HepG2 (cell line): ENCODE measurements at regions not wholly inside any gene's neighbourhood (a gene's known extent, or its start where the extent isn't known, plus 50 kb on each side); places are given as distances from the start of the nearest gene placed in this dataset.

Experiments
- ATAC-seq: fragments of 200-7000 bp; cut with Tn5 transposase; 3 replicates; pipeline ENCODE4 v1.9.1; 2020; ENCODE audit warnings: mild to moderate bottlenecking, moderate library complexity
- BruUV-seq: library from RNA; stranded (reverse); fragments of 400-500 nt; replicated peaks from 2 replicates; lab custom pipeline; 2021; lab: Mats Ljungman, UMichigan
- CTCF ChIA-PET: fragments of 300-600 bp; formaldehyde crosslinking; extraction: SDS; loops from one replicate; lab custom pipeline; 2021; ENCODE audit warnings: low total read pairs, inconsistent platforms, low intra/inter-chr PET ratio; lab: Yijun Ruan, JAX
- POLR2A ChIA-PET: fragments of 350-600 bp; sonication (Branson Sonifier 250); formaldehyde crosslinking; loops from one replicate; lab custom pipeline; 2020; ENCODE audit warnings: antibody characterized with exemption, inconsistent platforms; lab: Yijun Ruan, JAX
- DNase-seq: peaks from one replicate; pipeline ENCODE4 v3.0.0-alpha.2; 2015; ENCODE audit warnings: low spot score
- FAIRE-seq: peaks from 3 replicates; lab custom pipeline; 2011; peaks lifted over from hg19 to GRCh38; lab: Jason Lieb, UNC
- H2AFZ ChIP-seq: one replicate; pipeline ENCODE4 v1.6.1; 2011; ENCODE audit warnings: low read length, inconsistent platforms
- H3K27ac ChIP-seq: fragments of 300-600 bp; 3 replicates; pipeline ENCODE4 v1.8.0; 2011; ENCODE audit warnings: mixed run types, mild to moderate bottlenecking, mixed read lengths, low read length, inconsistent platforms; ENCODE audit not compliant: insufficient read depth; ENCODE audit errors: extremely low read length
- H3K27me3 ChIP-seq, 2 experiments: fragments of 200-600 bp in 1 of 2; 2 replicates in 1 of 2; 3 replicates in 1 of 2; pipeline versions ENCODE4 v1.6.0 to v1.8.0; 2011; ENCODE audit warnings: low read length in 2 of 2, mild to moderate bottlenecking in 2 of 2, moderate library complexity in 2 of 2, inconsistent platforms in 1 of 2; ENCODE audit not compliant: insufficient read depth in 2 of 2, control insufficient read depth in 1 of 2
- H3K36me3 ChIP-seq, 2 experiments: fragments of 200-600 bp in 1 of 2; replicated peaks in 1 of 2; 2 replicates in 1 of 2; 3 replicates in 1 of 2; pipeline versions ENCODE4 v1.5.1 to v1.8.0; 2011; ENCODE audit warnings: low read length in 2 of 2, inconsistent platforms in 1 of 2; ENCODE audit not compliant: insufficient read depth in 2 of 2, control insufficient read depth in 1 of 2
- H3K4me1 ChIP-seq: 2 replicates; pipeline ENCODE4 v1.5.1; 2012; ENCODE audit warnings: low read length, inconsistent platforms; ENCODE audit not compliant: insufficient read depth
- H3K4me2 ChIP-seq: 2 replicates; pipeline ENCODE4 v1.6.0; 2011; ENCODE audit warnings: low read depth, low read length, inconsistent platforms
- H3K4me3 ChIP-seq, 3 experiments: fragments of 200-600 bp in 1 of 3; sonication (generic), shearing (Covaris generic) in 1 of 3; replicated peaks in 1 of 3; 2 replicates each; pipeline ENCODE4 v1.5.1; 2011 to 2016; ENCODE audit warnings: low read length in 3 of 3, inconsistent platforms in 2 of 3, low read depth in 2 of 3, mild to moderate bottlenecking in 2 of 3, control low read depth in 1 of 3, mixed read lengths in 1 of 3; ENCODE audit not compliant: insufficient read depth in 1 of 3
- H3K79me2 ChIP-seq: one replicate; pipeline ENCODE4 v1.6.1; 2011; ENCODE audit warnings: low read length, inconsistent platforms; ENCODE audit not compliant: insufficient read depth
- H3K9ac ChIP-seq: 2 replicates; pipeline ENCODE4 v1.6.0; 2011; ENCODE audit warnings: mild to moderate bottlenecking, low read depth, low read length, inconsistent platforms; ENCODE audit not compliant: insufficient read depth
- H3K9me3 ChIP-seq: 2 replicates; pipeline ENCODE4 v1.5.1; 2012; ENCODE audit warnings: mild to moderate bottlenecking, low read length
- H4K20me1 ChIP-seq: 2 replicates; pipeline ENCODE4 v1.6.0; 2011; ENCODE audit warnings: inconsistent platforms, mild to moderate bottlenecking, low read length, moderate library complexity; ENCODE audit not compliant: insufficient read depth
- AGO1 ChIP-seq: fragments of 200-400 bp; formaldehyde crosslinking; IDR thresholded peaks from 2 replicates; pipeline ENCODE4 v1.6.1; 2017; ENCODE audit warnings: mild to moderate bottlenecking, low read depth, low read length, moderate library complexity; ENCODE audit not compliant: poor library complexity, severe bottlenecking
- HOXA3 ChIP-seq: sonication (generic); formaldehyde crosslinking; IDR thresholded peaks from 2 replicates; pipeline ENCODE4 v1.5.0; 2020; ENCODE audit warnings: missing genetic modification reagents
- MAF1 ChIP-seq: sonication (generic); formaldehyde crosslinking; IDR thresholded peaks from 2 replicates; pipeline ENCODE4 v1.5.0; 2020; ENCODE audit warnings: missing genetic modification reagents, borderline replicate concordance
- POGZ ChIP-seq: sonication (generic); formaldehyde crosslinking; IDR thresholded peaks from 2 replicates; pipeline ENCODE4 v1.4.0; 2020; ENCODE audit warnings: mild to moderate bottlenecking, missing genetic modification reagents
- RAD21 ChIP-seq: fragments of 450-650 bp; formaldehyde crosslinking; IDR thresholded peaks from 2 replicates; pipeline ENCODE4 v1.5.0; 2020; ENCODE audit warnings: mild to moderate bottlenecking
- ZKSCAN1 ChIP-seq: fragments of 150-350 bp; IDR thresholded peaks from 2 replicates; pipeline ENCODE4 v1.6.1; 2014; ENCODE audit warnings: low read length
- ZNF501 ChIP-seq: sonication (generic); formaldehyde crosslinking; IDR thresholded peaks from 2 replicates; pipeline ENCODE4 v1.5.1; 2020; ENCODE audit warnings: mild to moderate bottlenecking, moderate library complexity, missing genetic modification reagents
- WGBS: methylation state at CpG from one replicate; pipeline ENCODE4 v1.1.6; 2017; ENCODE audit warnings: low lambda C conversion rate; 5-methylcytosine and 5-hydroxymethylcytosine counted together
- in situ Hi-C: cut with HindIII; loops from 2 replicates; pipeline ENCODE4 v1.10.0; 2017; ENCODE audit warnings: low pct_unique_long_range_greater_than_20kb; ENCODE audit not compliant: extremely low pct_ligation_motif_present
- intact Hi-C: fragments of 100-400 bp; cut with micrococcal nuclease; formaldehyde crosslinking; loops from one replicate; pipeline ENCODE4 v1.10.0; 2022; ENCODE audit not compliant: unreplicated experiment
- TF ChIP-seq, protein P1 (sequence below): sonication (generic); formaldehyde crosslinking; IDR thresholded peaks from 2 replicates; pipeline ENCODE4 v1.9.0; 2021; ENCODE audit warnings: missing genetic modification reagents, mild to moderate bottlenecking, borderline replicate concordance
- TF ChIP-seq, protein P2 (sequence below): sonication (generic); formaldehyde crosslinking; IDR thresholded peaks from 2 replicates; pipeline ENCODE4 v1.5.0; 2020; ENCODE audit warnings: missing genetic modification reagents
- TF ChIP-seq, protein P3 (sequence below): sonication (generic); formaldehyde crosslinking; IDR thresholded peaks from 2 replicates; pipeline ENCODE4 v1.8.0; 2022; ENCODE audit warnings: mild to moderate bottlenecking, missing genetic modification reagents
- TF ChIP-seq, protein P4 (sequence below): sonication (generic); formaldehyde crosslinking; IDR thresholded peaks from 2 replicates; pipeline ENCODE4 v1.4.0; 2020; ENCODE audit warnings: low read depth, mild to moderate bottlenecking, missing genetic modification reagents
- TF ChIP-seq, protein P5 (sequence below): sonication (generic); formaldehyde crosslinking; IDR thresholded peaks from 2 replicates; pipeline ENCODE4 v1.8.1; 2023; ENCODE audit warnings: missing genetic modification reagents, mild to moderate bottlenecking, borderline replicate concordance
- TF ChIP-seq, protein P6 (sequence below): sonication (generic); formaldehyde crosslinking; IDR thresholded peaks from 2 replicates; pipeline ENCODE4 v1.5.0; 2020; ENCODE audit warnings: missing genetic modification reagents

DNA sequence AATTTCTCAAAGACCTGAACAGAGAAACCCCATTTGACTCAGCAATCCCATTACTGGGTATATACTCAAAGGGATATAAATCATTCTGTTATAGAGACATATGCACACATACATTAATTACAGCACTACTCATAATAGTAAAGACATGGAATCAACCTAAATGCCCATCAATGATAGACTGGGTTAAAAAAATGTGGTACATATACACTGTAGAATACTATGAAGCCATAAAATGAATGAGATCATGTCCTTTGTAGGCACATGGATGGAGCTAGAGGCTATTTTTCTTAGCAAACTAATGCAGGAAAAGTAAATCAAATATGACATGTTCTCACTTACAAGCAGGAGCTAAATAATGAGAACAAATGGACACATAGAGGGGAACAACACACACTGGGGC, 303.8 kb downstream of the BTG1 start (continued):
- TF ChIP-seq, protein P1, sequence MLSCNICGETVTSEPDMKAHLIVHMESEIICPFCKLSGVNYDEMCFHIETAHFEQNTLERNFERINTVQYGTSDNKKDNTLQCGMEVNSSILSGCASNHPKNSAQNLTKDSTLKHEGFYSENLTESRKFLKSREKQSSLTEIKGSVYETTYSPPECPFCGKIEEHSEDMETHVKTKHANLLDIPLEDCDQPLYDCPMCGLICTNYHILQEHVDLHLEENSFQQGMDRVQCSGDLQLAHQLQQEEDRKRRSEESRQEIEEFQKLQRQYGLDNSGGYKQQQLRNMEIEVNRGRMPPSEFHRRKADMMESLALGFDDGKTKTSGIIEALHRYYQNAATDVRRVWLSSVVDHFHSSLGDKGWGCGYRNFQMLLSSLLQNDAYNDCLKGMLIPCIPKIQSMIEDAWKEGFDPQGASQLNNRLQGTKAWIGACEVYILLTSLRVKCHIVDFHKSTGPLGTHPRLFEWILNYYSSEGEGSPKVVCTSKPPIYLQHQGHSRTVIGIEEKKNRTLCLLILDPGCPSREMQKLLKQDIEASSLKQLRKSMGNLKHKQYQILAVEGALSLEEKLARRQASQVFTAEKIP (CRISPR knock-in tag): no peak
- TF ChIP-seq MAF1: no peak
- TF ChIP-seq, protein P2, sequence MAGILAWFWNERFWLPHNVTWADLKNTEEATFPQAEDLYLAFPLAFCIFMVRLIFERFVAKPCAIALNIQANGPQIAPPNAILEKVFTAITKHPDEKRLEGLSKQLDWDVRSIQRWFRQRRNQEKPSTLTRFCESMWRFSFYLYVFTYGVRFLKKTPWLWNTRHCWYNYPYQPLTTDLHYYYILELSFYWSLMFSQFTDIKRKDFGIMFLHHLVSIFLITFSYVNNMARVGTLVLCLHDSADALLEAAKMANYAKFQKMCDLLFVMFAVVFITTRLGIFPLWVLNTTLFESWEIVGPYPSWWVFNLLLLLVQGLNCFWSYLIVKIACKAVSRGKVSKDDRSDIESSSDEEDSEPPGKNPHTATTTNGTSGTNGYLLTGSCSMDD (CRISPR knock-in tag): no peak
- TF ChIP-seq, protein P3, sequence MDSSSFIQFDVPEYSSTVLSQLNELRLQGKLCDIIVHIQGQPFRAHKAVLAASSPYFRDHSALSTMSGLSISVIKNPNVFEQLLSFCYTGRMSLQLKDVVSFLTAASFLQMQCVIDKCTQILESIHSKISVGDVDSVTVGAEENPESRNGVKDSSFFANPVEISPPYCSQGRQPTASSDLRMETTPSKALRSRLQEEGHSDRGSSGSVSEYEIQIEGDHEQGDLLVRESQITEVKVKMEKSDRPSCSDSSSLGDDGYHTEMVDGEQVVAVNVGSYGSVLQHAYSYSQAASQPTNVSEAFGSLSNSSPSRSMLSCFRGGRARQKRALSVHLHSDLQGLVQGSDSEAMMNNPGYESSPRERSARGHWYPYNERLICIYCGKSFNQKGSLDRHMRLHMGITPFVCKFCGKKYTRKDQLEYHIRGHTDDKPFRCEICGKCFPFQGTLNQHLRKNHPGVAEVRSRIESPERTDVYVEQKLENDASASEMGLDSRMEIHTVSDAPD (CRISPR knock-in tag): no peak
- TF ChIP-seq, protein P4, sequence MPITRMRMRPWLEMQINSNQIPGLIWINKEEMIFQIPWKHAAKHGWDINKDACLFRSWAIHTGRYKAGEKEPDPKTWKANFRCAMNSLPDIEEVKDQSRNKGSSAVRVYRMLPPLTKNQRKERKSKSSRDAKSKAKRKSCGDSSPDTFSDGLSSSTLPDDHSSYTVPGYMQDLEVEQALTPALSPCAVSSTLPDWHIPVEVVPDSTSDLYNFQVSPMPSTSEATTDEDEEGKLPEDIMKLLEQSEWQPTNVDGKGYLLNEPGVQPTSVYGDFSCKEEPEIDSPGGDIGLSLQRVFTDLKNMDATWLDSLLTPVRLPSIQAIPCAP (CRISPR knock-in tag): no peak
- no peak for TF ChIP-seq HOXA3
- TF ChIP-seq, protein P5, sequence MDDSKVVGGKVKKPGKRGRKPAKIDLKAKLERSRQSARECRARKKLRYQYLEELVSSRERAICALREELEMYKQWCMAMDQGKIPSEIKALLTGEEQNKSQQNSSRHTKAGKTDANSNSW (CRISPR knock-in tag): no peak

DNA sequence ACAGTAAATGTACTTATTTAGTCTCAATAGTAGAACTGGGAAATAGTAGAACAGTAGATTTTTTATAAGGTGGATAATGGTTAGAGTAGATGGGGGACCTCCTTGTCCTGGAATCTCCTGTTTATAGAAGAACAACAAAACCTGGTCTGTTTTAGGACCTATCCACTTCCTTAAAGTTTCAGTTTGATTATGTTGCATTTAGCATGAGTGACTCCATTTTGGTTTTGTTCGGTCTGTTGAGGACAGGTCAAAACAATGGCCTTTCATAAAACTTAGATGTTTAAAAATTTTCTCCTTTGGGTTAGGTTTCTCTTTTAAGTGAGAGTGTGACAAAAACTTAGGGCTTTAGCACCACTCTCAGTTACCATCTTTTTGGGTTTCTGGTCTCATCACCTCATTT, 308.9 kb downstream of the BTG1 start:
- TF ChIP-seq RAD21 (CRISPR knock-in tag) (no peak), POGZ (CRISPR knock-in tag) (no peak), ZKSCAN1 (no peak), AGO1 (no peak), ZNF501 (CRISPR knock-in tag) (no peak)
- TF ChIP-seq, protein P6, sequence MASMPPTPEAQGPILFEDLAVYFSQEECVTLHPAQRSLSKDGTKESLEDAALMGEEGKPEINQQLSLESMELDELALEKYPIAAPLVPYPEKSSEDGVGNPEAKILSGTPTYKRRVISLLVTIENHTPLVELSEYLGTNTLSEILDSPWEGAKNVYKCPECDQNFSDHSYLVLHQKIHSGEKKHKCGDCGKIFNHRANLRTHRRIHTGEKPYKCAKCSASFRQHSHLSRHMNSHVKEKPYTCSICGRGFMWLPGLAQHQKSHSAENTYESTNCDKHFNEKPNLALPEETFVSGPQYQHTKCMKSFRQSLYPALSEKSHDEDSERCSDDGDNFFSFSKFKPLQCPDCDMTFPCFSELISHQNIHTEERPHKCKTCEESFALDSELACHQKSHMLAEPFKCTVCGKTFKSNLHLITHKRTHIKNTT (CRISPR knock-in tag): no peak
- DNase-seq (no peak), ATAC-seq (no peak), FAIRE-seq (no peak)
- H3K27me3 ChIP-seq: no peaks in the 10 kb centered on the region
- POLR2A ChIA-PET: no interaction called here
- H4K20me1 ChIP-seq: no peaks in the 10 kb centered on the region
- no TSS peak for BruUV-seq
- no peaks in the 10 kb centered on the region for H3K9me3 ChIP-seq
- no peaks in the 10 kb centered on the region for H3K4me1 ChIP-seq
- no peaks in the 10 kb centered on the region for H3K36me3 ChIP-seq
- no peak overlapping the region for H2AFZ ChIP-seq
- CTCF ChIA-PET: no interaction called here
- no peak overlapping the region for H3K4me3 ChIP-seq
- in situ Hi-C loops: no loop called here
- no peak overlapping the region for H3K4me2 ChIP-seq
- 0% methylated on average over 1 of the region's 1 CpG for WGBS
- intact Hi-C loops: no loop called here
- no peak overlapping the region for H3K9ac ChIP-seq
- no peaks in the 10 kb centered on the region for H3K79me2 ChIP-seq
- H3K27ac ChIP-seq: no peak overlapping the region
